ENCODE measurements at regions not wholly inside any gene's neighbourhood (a gene's known extent, or its start where the extent isn't known, plus 50 kb on each side); places are given as distances from the start of the nearest gene placed in this dataset.
"Not testable (repeated sequence)": the region's sequence is repeated elsewhere in the genome, so short reads cannot be mapped to it uniquely, and the experiment has no call there.

- Mint-ChIP-seq H3K27ac (ENCODE audit: unreplicated experiment) (no peak overlapping the region), H3K36me3 (ENCODE audit: insufficient read depth, unreplicated experiment) (no peaks in the 10 kb centered on the region), H3K4me3 (ENCODE audit: low read depth, unreplicated experiment) (no peak overlapping the region), H3K4me1 (ENCODE audit: low read depth, unreplicated experiment) (no peaks in the 10 kb centered on the region), H3K9me3 (ENCODE audit: low read depth, unreplicated experiment) (peaks cover 15% of the 10 kb centered on the region), H3K27me3 (ENCODE audit: unreplicated experiment) (no peaks in the 10 kb centered on the region)
- no peak for DNase-seq
- no peak for TF ChIP-seq CTCF (IDR thresholded peaks at IDR 0.05; ENCODE audit: unreplicated experiment)
- BruUV-seq (replicated peaks): no TSS peak
- CTCF ChIA-PET: no interaction called here
- intact Hi-C loops (cut with micrococcal nuclease; ENCODE audit: unreplicated experiment): no loop called here
Measured at GRCh38 chr11:42806191-42806590, 505.6 kb upstream of the API5 start.

DNA sequence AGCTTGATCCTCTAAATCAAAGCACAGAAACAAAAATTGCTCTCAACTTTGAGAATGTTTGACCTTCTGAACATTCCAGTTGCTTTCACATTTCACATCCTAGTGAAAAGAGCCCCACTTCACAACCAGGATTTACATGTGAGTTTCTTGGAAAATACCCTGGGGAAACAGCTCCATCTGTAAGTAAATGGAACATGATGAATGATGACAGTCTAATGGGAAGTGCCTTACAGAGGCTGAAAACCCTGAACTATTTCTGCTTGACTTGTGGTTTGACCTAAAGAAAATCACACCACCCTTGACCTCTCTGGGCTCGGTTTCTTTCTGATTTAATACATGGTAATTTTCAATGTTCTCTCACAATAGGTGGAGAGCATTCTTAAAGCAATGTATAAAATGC lies 499.4 kb upstream of the API5 start:
- no peak for DNase-seq
- Mint-ChIP-seq H3K9me3 (ENCODE audit: low read depth, unreplicated experiment) (peaks cover 5% of the 10 kb centered on the region), H3K4me1 (ENCODE audit: low read depth, unreplicated experiment) (no peaks in the 10 kb centered on the region), H3K4me3 (ENCODE audit: low read depth, unreplicated experiment) (no peak overlapping the region), H3K36me3 (ENCODE audit: insufficient read depth, unreplicated experiment) (no peaks in the 10 kb centered on the region), H3K27ac (ENCODE audit: unreplicated experiment) (no peak overlapping the region), H3K27me3 (ENCODE audit: unreplicated experiment) (no peaks in the 10 kb centered on the region)
- TF ChIP-seq CTCF (IDR thresholded peaks at IDR 0.05; ENCODE audit: unreplicated experiment): no peak
- BruUV-seq (replicated peaks): no TSS peak
- CTCF ChIA-PET: no interaction called here
- intact Hi-C loops (cut with micrococcal nuclease; ENCODE audit: unreplicated experiment): no loop called here

GRCh38 chr11:42812960-42813359 lies 498.8 kb upstream of the API5 start:
- Mint-ChIP-seq H3K4me1 (ENCODE audit: low read depth, unreplicated experiment) (no peaks in the 10 kb centered on the region), H3K36me3 (ENCODE audit: insufficient read depth, unreplicated experiment) (no peaks in the 10 kb centered on the region), H3K9me3 (ENCODE audit: low read depth, unreplicated experiment) (peaks cover 8% of the 10 kb centered on the region), H3K27ac (ENCODE audit: unreplicated experiment) (no peak overlapping the region), H3K4me3 (ENCODE audit: low read depth, unreplicated experiment) (no peak overlapping the region), H3K27me3 (ENCODE audit: unreplicated experiment) (no peaks in the 10 kb centered on the region)
- DNase-seq: no peak
- intact Hi-C loops (cut with micrococcal nuclease; ENCODE audit: unreplicated experiment): no loop called here
- no TSS peak for BruUV-seq (replicated peaks)
- CTCF ChIA-PET: no interaction called here
- TF ChIP-seq CTCF (IDR thresholded peaks at IDR 0.05; ENCODE audit: unreplicated experiment): no peak

DNA sequence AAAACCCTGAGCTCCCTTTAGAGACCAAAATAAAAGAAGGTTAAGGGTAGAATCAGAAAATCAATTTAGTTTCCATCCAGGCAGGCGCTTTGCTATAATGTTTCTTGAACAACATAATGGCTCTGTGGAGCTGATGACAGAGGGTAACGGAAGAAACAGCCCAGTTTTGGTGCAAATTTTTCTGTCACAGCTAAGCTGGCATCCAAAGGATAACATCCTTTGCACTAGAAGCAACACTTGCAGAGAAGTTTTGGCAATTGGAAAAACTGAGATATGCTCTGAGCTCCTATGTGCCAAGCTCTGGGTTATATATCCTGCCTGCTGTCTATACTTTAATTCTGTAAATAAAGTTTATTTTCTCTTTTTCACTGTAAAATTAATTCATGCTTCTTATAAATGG lies 495.3 kb upstream of the API5 start:
- intact Hi-C loops (cut with micrococcal nuclease; ENCODE audit: unreplicated experiment): no loop called here
- BruUV-seq (replicated peaks): no TSS peak
- CTCF ChIA-PET: no interaction called here
- Mint-ChIP-seq H3K27me3 (ENCODE audit: unreplicated experiment) (no peaks in the 10 kb centered on the region), H3K36me3 (ENCODE audit: insufficient read depth, unreplicated experiment) (no peaks in the 10 kb centered on the region), H3K4me1 (ENCODE audit: low read depth, unreplicated experiment) (no peaks in the 10 kb centered on the region), H3K4me3 (ENCODE audit: low read depth, unreplicated experiment) (no peak overlapping the region), H3K9me3 (ENCODE audit: low read depth, unreplicated experiment) (peaks cover 6% of the 10 kb centered on the region), H3K27ac (ENCODE audit: unreplicated experiment) (no peak overlapping the region)
- no peak for TF ChIP-seq CTCF (IDR thresholded peaks at IDR 0.05; ENCODE audit: unreplicated experiment)
- no peak for DNase-seq

- Mint-ChIP-seq H3K27ac (ENCODE audit: unreplicated experiment) (no peak overlapping the region), H3K4me3 (ENCODE audit: low read depth, unreplicated experiment) (no peak overlapping the region), H3K27me3 (ENCODE audit: unreplicated experiment) (no peaks in the 10 kb centered on the region), H3K4me1 (ENCODE audit: low read depth, unreplicated experiment) (no peaks in the 10 kb centered on the region), H3K9me3 (ENCODE audit: low read depth, unreplicated experiment) (peaks cover 5% of the 10 kb centered on the region), H3K36me3 (ENCODE audit: insufficient read depth, unreplicated experiment) (no peaks in the 10 kb centered on the region)
- DNase-seq: no peak
- CTCF ChIA-PET: no interaction called here
- no peak for TF ChIP-seq CTCF (IDR thresholded peaks at IDR 0.05; ENCODE audit: unreplicated experiment)
- BruUV-seq (replicated peaks): no TSS peak
- intact Hi-C loops (cut with micrococcal nuclease; ENCODE audit: unreplicated experiment): no loop called here
Measured at GRCh38 chr11:42819126-42819525, 492.7 kb upstream of the API5 start.

DNA sequence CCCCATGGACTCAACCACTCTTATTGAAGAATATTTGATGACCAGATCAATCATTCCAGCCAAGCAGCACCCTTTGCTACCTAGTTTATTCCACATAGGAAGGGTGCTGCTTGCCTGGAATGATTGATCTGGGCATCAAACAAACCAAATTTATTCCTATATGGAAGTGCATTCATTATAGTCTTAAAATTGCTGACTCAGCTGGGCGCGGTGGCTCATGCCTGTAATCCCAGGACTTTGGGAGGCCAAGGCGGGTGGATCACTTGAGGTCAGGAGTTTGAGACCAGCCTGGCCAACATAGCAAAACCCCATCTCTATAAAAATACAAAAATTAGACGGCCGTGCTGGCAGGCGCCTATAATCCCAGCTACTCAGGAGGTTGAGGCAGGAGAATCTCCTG lies 489.6 kb upstream of the API5 start:
- DNase-seq; H3K36me3 Mint-ChIP-seq (ENCODE audit: insufficient read depth, unreplicated experiment); H3K27me3 Mint-ChIP-seq (ENCODE audit: unreplicated experiment); BruUV-seq (replicated peaks); H3K27ac Mint-ChIP-seq (ENCODE audit: unreplicated experiment); H3K9me3 Mint-ChIP-seq (ENCODE audit: low read depth, unreplicated experiment); H3K4me3 Mint-ChIP-seq (ENCODE audit: low read depth, unreplicated experiment); H3K4me1 Mint-ChIP-seq (ENCODE audit: low read depth, unreplicated experiment); CTCF ChIA-PET: not testable (repeated sequence)
- intact Hi-C loops (cut with micrococcal nuclease; ENCODE audit: unreplicated experiment): loop anchor here (10.0 kb wide), 1 partner anchor 57 kb away; no protein-coding TSS in a partner anchor
